Peyer's patch (tissue), 4 donors: ENCODE measurements at regions not wholly inside any gene's neighbourhood (a gene's known extent, or its start where the extent isn't known, plus 50 kb on each side); places are given as distances from the start of the nearest gene placed in this dataset.

Experiments used
- DNase-seq, 3 donors: peaks; one replicate each; pipeline ENCODE4 v3.0.0-alpha.2; 2017 to 2019
- H3K27ac ChIP-seq, 4 donors: fragments of 200-600 bp; sonication (generic); one replicate each; pipeline ENCODE4 v1.5.1; 2016 to 2019
- H3K27me3 ChIP-seq, 2 donors: fragments of 200-600 bp; sonication (generic); one replicate each; pipeline ENCODE4 v1.5.1; 2019
- H3K36me3 ChIP-seq, 3 donors: fragments of 200-600 bp; sonication (generic); one replicate each; pipeline ENCODE4 v1.5.1; 2016 to 2019
- H3K4me1 ChIP-seq, 4 donors: fragments of 200-600 bp; sonication (generic); one replicate each; pipeline ENCODE4 v1.5.1; 2016 to 2019
- H3K4me3 ChIP-seq, 4 donors: fragments of 200-600 bp; sonication (generic); 1 replicate in 3 of 4; 2 replicates in 1 of 4; pipeline ENCODE4 v1.5.1; 2016 to 2019; ENCODE audit warnings: mild to moderate bottlenecking in 1 of 4
- H3K9me3 ChIP-seq, 4 donors: fragments of 200-600 bp; sonication (generic); one replicate each; pipeline ENCODE4 v1.5.1; 2016 to 2019; ENCODE audit warnings: mild to moderate bottlenecking in 1 of 4
- POLR2A ChIP-seq, 2 donors: fragments of 450-650 bp; IDR thresholded peaks; one replicate each; pipeline ENCODE4 v1.5.1; 2017; ENCODE audit warnings: antibody characterized with exemption in 2 of 2, mild to moderate bottlenecking in 2 of 2, moderate library complexity in 2 of 2
- TF ChIP-seq, protein P1 (sequence below), 6 experiments: fragments of 450-650 bp in 4 of 6; fragments of 200-600 bp in 2 of 6; sonication (generic) in 1 of 6; IDR thresholded peaks; one replicate each; pipeline ENCODE4 v1.5.1; 2017 to 2019; ENCODE audit warnings: antibody characterized with exemption in 6 of 6, mild to moderate bottlenecking in 3 of 6, moderate library complexity in 1 of 6

GRCh38 chr6:91580635-91581034, 993.8 kb upstream of the MAP3K7 start:
- Histone ChIP-seq H3K9me3 (no peaks in the 10 kb centered on the region), H3K4me1 (no peaks in the 10 kb centered on the region), H3K36me3 (no peaks in the 10 kb centered on the region), H3K4me3 (no peak overlapping the region), H3K27me3 (no peaks in the 10 kb centered on the region), H3K27ac (no peak overlapping the region)
- DNase-seq, result no peak
- TF ChIP-seq POLR2A (IDR thresholded peaks at IDR 0.05), result no peak
- TF ChIP-seq, protein P1, sequence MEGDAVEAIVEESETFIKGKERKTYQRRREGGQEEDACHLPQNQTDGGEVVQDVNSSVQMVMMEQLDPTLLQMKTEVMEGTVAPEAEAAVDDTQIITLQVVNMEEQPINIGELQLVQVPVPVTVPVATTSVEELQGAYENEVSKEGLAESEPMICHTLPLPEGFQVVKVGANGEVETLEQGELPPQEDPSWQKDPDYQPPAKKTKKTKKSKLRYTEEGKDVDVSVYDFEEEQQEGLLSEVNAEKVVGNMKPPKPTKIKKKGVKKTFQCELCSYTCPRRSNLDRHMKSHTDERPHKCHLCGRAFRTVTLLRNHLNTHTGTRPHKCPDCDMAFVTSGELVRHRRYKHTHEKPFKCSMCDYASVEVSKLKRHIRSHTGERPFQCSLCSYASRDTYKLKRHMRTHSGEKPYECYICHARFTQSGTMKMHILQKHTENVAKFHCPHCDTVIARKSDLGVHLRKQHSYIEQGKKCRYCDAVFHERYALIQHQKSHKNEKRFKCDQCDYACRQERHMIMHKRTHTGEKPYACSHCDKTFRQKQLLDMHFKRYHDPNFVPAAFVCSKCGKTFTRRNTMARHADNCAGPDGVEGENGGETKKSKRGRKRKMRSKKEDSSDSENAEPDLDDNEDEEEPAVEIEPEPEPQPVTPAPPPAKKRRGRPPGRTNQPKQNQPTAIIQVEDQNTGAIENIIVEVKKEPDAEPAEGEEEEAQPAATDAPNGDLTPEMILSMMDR (IDR thresholded peaks at IDR 0.05), result no peak

- Histone ChIP-seq H3K4me3 (no peak overlapping the region), H3K36me3 (no peaks in the 10 kb centered on the region), H3K9me3 (no peaks in the 10 kb centered on the region), H3K27ac (no peak overlapping the region), H3K4me1 (no peaks in the 10 kb centered on the region), H3K27me3 (no peaks in the 10 kb centered on the region)
- no peak for DNase-seq
- TF ChIP-seq, protein P1 (IDR thresholded peaks at IDR 0.05), result no peak
- no peak for TF ChIP-seq POLR2A (IDR thresholded peaks at IDR 0.05)
Observed at GRCh38 chr6:91575032-91575431, 988.2 kb upstream of the MAP3K7 start.

DNA sequence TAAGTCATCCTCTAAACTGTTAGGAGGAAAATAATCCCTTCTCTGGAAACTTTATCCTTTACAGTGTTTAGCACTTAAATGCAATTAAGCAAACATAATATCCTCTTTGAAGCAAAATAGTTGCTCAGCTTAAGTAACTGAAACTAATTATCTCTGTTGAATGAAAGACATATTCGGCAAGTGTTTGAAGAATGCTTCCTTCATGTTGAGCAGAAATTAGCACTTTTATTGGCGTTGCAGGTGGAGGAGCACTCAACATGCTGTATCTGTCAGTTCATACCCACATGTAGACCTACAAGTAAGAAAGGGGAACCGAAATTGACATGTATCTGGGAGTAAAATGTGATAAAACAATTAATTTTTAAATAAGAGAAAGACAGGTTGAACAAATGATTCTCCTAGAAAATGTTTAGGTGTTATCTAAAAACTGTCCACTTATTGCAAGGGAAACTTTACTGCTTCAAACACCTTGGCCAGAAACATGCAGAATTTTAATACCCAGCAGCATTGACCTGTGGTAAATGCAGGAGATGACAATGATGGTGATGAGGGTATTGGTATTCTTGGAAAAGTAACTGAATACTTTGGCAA, 987.0 kb upstream of the MAP3K7 start:
- TF ChIP-seq, protein P1 (IDR thresholded peaks at IDR 0.05), result no peak
- Histone ChIP-seq H3K36me3 (no peaks in the 10 kb centered on the region), H3K4me3 (no peak overlapping the region), H3K27me3 (no peaks in the 10 kb centered on the region), H3K27ac (no peak overlapping the region), H3K4me1 (no peaks in the 10 kb centered on the region), H3K9me3 (no peaks in the 10 kb centered on the region)
- DNase-seq, result no peak

- Histone ChIP-seq H3K4me1 (no peaks in the 10 kb centered on the region), H3K27ac (no peak overlapping the region), H3K36me3 (no peaks in the 10 kb centered on the region), H3K27me3 (no peaks in the 10 kb centered on the region), H3K9me3 (no peaks in the 10 kb centered on the region), H3K4me3 (no peak overlapping the region)
- DNase-seq, result no peak
- TF ChIP-seq POLR2A (IDR thresholded peaks at IDR 0.05), result no peak
- TF ChIP-seq, protein P1 (IDR thresholded peaks at IDR 0.05), result no peak
Observed at GRCh38 chr6:91572878-91573277, 986.0 kb upstream of the MAP3K7 start.

GRCh38 chr6:91569071-91569470, 982.2 kb upstream of the MAP3K7 start:
- Histone ChIP-seq H3K27ac (no peak overlapping the region), H3K36me3 (no peaks in the 10 kb centered on the region), H3K4me1 (no peaks in the 10 kb centered on the region), H3K9me3 (no peaks in the 10 kb centered on the region), H3K27me3 (no peaks in the 10 kb centered on the region), H3K4me3 (no peak overlapping the region)
- TF ChIP-seq, protein P1 (IDR thresholded peaks at IDR 0.05), result no peak
- TF ChIP-seq POLR2A (IDR thresholded peaks at IDR 0.05), result no peak
- no peak for DNase-seq

GRCh38 chr6:91566467-91566866, 979.6 kb upstream of the MAP3K7 start:
- no peak for TF ChIP-seq POLR2A (IDR thresholded peaks at IDR 0.05)
- TF ChIP-seq, protein P1 (IDR thresholded peaks at IDR 0.05), result no peak
- Histone ChIP-seq H3K36me3 (no peaks in the 10 kb centered on the region), H3K9me3 (no peaks in the 10 kb centered on the region), H3K27me3 (no peaks in the 10 kb centered on the region), H3K4me1 (no peaks in the 10 kb centered on the region), H3K27ac (no peak overlapping the region), H3K4me3 (no peak overlapping the region)
- no peak for DNase-seq
